Heart right ventricle (tissue), 16 donors: ENCODE measurements at regions not wholly inside any gene's neighbourhood (a gene's known extent, or its start where the extent isn't known, plus 50 kb on each side); places are given as distances from the start of the nearest gene placed in this dataset.
"Not testable (repeated sequence)": the region's sequence is repeated elsewhere in the genome, so short reads cannot be mapped to it uniquely, and the experiment has no call there.

Experiments used
- ATAC-seq, 8 donors: fragments of 200-7000 bp; cut with Tn5 transposase; one replicate each; pipeline ENCODE4 v1.9.1; 2020; ENCODE audit warnings: mild to moderate bottlenecking in 8 of 8, moderate library complexity in 8 of 8, moderate number of reproducible peaks in 1 of 8
- DNase-seq, 2 donors: peaks; one replicate each; pipeline ENCODE4 v3.0.0-alpha.2; 2020
- H3K27ac ChIP-seq, 10 donors: fragments of 200-600 bp; sonication (generic) in 2 of 10; one replicate each; pipeline versions ENCODE4 v1.5.0 to v1.8.0; 2020 to 2022; ENCODE audit warnings: mild to moderate bottlenecking in 3 of 10
- H3K27me3 ChIP-seq, 7 donors: fragments of 200-600 bp; one replicate each; pipeline ENCODE4 v1.8.0; 2021 to 2022; ENCODE audit warnings: mild to moderate bottlenecking in 2 of 7
- H3K36me3 ChIP-seq, 9 donors: fragments of 200-600 bp; sonication (generic) in 1 of 9; one replicate each; pipeline versions ENCODE4 v1.5.0 to v1.8.0; 2020 to 2022; ENCODE audit warnings: mild to moderate bottlenecking in 2 of 9
- H3K4me1 ChIP-seq, 9 donors: fragments of 200-600 bp; sonication (generic) in 1 of 9; one replicate each; pipeline versions ENCODE4 v1.5.0 to v1.8.0; 2020 to 2022; ENCODE audit warnings: mild to moderate bottlenecking in 4 of 9
- H3K4me3 ChIP-seq, 10 donors: fragments of 200-600 bp; sonication (generic) in 2 of 10; one replicate each; pipeline versions ENCODE4 v1.5.0 to v1.8.0; 2020 to 2022; ENCODE audit warnings: mild to moderate bottlenecking in 7 of 10, moderate library complexity in 2 of 10
- H3K9me3 ChIP-seq, 11 donors: fragments of 200-600 bp in 10 of 11; sonication (generic) in 2 of 11; one replicate each; pipeline versions ENCODE4 v1.5.0 to v1.8.0; 2013 to 2022; ENCODE audit warnings: mild to moderate bottlenecking in 2 of 11, control low read depth in 1 of 11, moderate library complexity in 1 of 11
- CTCF ChIP-seq, 9 donors: fragments of 200-600 bp; sonication (generic) in 2 of 9; IDR thresholded peaks; one replicate each; pipeline versions ENCODE4 v1.5.0 to v1.8.0; 2021 to 2022; ENCODE audit warnings: antibody characterized with exemption in 9 of 9, mild to moderate bottlenecking in 5 of 9, moderate library complexity in 1 of 9
- WGBS, 2 donors: extraction: QIAGEN DNeasy Blood & Tissue Kit; methylation state at CpG; one replicate each; pipeline ENCODE4 v1.1.7; 2013; ENCODE audit warnings: inconsistent platforms in 1 of 2; 5-methylcytosine and 5-hydroxymethylcytosine counted together
- intact Hi-C, 10 donors: fragments of 100-400 bp; cut with DNase I; formaldehyde crosslinking; loops; one replicate each; pipeline versions ENCODE4 v1.11.1 to v1.14.2; 2022
- donor health status: Arrhythmogenic right ventricular cardiomyopathy.
- donor health status: ischemic (EF 13 %, LVEDD 7.1; RV severe dilation, severe dysfunction).
- donor health status: healthy with polysubstance abuse.
- donor health status: DM: no; HTN: yes; CAD: no.
- donor health status: DM: no; HTN: no; CAD: no.
- donor health status: ischemic (EF 25% LVEDD 6.9; RV normal size, moderate dysfunction).
- donor health status: ischemic (EF 25% LVEDD 5.7; RV mildly dilated, moderate dysfunction).
- donor health status: healthy.
- donor health status: DM: yes; HTN: yes; CAD: no.
- donor health status: Ischemic cardiomyopathy.
- donor health status: ischemic (EF 35%, LVEDD 5.7; RV mildly dilated, moderate dysfunction).
- donor health status: nonischemic (EF 11% LVEDD 7.7; RV severe dilation, severe dysfunction).
- donor health status: DM: yes; HTN: yes; CAD: no.
- donor health status: PGD.
- donor health status: ischemic (EF 29% LVEDD 5.4; RV normal size, mild dysfunction).
- donor health status: nonischemic (EF 23%, LVEDD 6.1; RV moderate dilation, normal function).

- H3K36me3 ChIP-seq: no peaks in the 10 kb centered on the region
- H3K27ac ChIP-seq: no peak overlapping the region
- 88 to 93% methylated on average over 6 of the region's 6 CpGs for WGBS, 2 donors
- H3K4me1 ChIP-seq: no peaks in the 10 kb centered on the region
- no peak for TF ChIP-seq CTCF (IDR thresholded peaks at IDR 0.05)
- intact Hi-C loops: no loop called here
- peaks cover 0 to 4% (median 0%) of the 10 kb centered on the region in 7 donors for H3K27me3 ChIP-seq
- DNase-seq: no peak
- peaks cover 0 to 33% (median 0%) of the 10 kb centered on the region in 11 donors for H3K9me3 ChIP-seq
- H3K4me3 ChIP-seq: no peak overlapping the region
- ATAC-seq: no peak
Observed at GRCh38 chr4:187726485-187726884, 269.1 kb upstream of the ZFP42 start.

DNA sequence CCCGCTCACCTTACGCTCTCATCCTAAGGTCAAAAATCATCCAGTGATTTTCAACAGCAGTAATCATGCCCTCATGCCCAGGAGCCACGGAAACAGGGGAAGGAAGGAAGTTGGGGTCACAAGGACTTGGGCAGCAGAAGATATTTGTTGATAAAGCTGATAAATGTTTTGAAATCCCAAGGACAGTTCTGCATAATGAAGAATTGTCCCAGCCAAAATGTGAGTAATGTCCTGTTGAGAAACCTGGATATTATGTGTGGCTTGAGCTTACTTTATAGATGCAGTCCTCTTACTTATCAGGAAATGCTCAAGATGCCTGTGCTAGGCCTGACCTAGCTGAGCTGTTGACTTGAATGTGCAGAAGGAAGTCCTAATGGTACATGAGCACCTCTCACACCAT, 263.0 kb upstream of the ZFP42 start:
- DNase-seq (no peak), ATAC-seq (peak in 1 of 8 donors; percentile 70)
- no peak for TF ChIP-seq CTCF (IDR thresholded peaks at IDR 0.05)
- peaks cover 0 to 4% (median 0%) of the 10 kb centered on the region in 7 donors for H3K27me3 ChIP-seq
- no peak overlapping the region for H3K4me3 ChIP-seq
- peaks cover 0 to 37% (median 0%) of the 10 kb centered on the region in 11 donors for H3K9me3 ChIP-seq
- WGBS, 2 donors: 58 to 63% methylated on average over 3 of the region's 3 CpGs
- intact Hi-C loops: no loop called here
- no peak overlapping the region for H3K27ac ChIP-seq
- H3K4me1 ChIP-seq: no peaks in the 10 kb centered on the region
- H3K36me3 ChIP-seq: no peaks in the 10 kb centered on the region

DNA sequence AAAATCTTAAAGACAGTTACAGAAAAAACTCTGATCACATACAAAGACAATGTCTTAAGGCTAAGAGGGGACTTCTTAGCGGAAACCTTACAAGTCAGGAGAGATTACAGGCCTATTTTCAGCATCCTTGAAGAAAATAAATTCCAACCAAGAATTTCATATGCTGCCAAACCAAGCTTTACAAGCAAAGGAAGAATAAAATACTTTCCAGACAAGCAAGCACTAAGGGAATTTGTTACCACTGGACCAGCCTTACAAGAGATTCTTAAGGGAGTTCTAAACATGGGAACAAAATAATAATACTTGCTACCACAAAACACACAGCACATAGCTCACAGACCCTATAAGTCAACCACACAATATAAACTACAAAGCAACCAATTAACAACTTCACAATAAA, 255.8 kb upstream of the ZFP42 start:
- Histone ChIP-seq H3K36me3 (no peaks in the 10 kb centered on the region), H3K4me3 (no peak overlapping the region), H3K4me1 (no peaks in the 10 kb centered on the region), H3K27ac (no peak overlapping the region), H3K9me3 (peaks cover 0 to 65% (median 18%) of the 10 kb centered on the region in 11 donors), H3K27me3 (no peaks in the 10 kb centered on the region)
- ATAC-seq (no peak), DNase-seq (no peak)
- intact Hi-C loops: no loop called here
- no peak for TF ChIP-seq CTCF (IDR thresholded peaks at IDR 0.05)
- WGBS, 2 donors: 86% methylated on average over 1 of the region's 1 CpG

- no peak for TF ChIP-seq CTCF (IDR thresholded peaks at IDR 0.05)
- Histone ChIP-seq H3K4me1 (no peaks in the 10 kb centered on the region), H3K27me3 (no peaks in the 10 kb centered on the region), H3K4me3 (no peak overlapping the region), H3K36me3 (no peaks in the 10 kb centered on the region), H3K9me3 (peaks cover 0 to 68% (median 10%) of the 10 kb centered on the region in 11 donors), H3K27ac (no peak overlapping the region)
- WGBS, 2 donors: 83 to 93% methylated on average over 10 of the region's 10 CpGs
- intact Hi-C loops: no loop called here
- ATAC-seq (no peak), DNase-seq (no peak)
Observed at GRCh38 chr4:187744911-187745310, 250.7 kb upstream of the ZFP42 start.

DNA sequence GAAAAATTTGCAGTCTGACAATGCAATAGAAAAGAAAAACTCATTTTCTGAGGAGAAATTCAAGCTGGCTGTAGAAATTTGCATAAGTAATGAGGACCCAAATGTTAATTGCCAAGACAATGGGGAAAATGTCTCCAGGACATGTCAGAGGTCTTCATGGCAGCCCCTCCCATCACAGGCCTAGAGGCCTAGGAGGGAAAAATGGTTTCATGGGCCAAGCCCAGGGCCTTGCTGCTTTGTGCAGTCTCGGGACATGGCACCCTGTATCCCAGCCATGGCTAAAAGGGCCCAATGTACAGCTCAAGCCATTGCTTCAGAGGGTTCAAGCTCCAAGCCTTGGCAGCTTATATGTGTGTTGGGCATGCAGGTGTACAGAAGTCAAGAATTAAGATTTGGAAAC, 244.9 kb upstream of the ZFP42 start:
- intact Hi-C loops, H3K4me3 ChIP-seq, H3K27me3 ChIP-seq, ATAC-seq, DNase-seq, H3K27ac ChIP-seq, H3K4me1 ChIP-seq, H3K36me3 ChIP-seq: not testable (repeated sequence)
- WGBS, 2 donors: 69 to 83% methylated on average over 1 of the region's 1 CpG
- peaks cover 0 to 52% (median 2%) of the 10 kb centered on the region in 11 donors for H3K9me3 ChIP-seq
